ENCODE measurements at regions not wholly inside any gene's neighbourhood (a gene's known extent, or its start where the extent isn't known, plus 50 kb on each side); places are given as distances from the start of the nearest gene placed in this dataset.

DNA sequence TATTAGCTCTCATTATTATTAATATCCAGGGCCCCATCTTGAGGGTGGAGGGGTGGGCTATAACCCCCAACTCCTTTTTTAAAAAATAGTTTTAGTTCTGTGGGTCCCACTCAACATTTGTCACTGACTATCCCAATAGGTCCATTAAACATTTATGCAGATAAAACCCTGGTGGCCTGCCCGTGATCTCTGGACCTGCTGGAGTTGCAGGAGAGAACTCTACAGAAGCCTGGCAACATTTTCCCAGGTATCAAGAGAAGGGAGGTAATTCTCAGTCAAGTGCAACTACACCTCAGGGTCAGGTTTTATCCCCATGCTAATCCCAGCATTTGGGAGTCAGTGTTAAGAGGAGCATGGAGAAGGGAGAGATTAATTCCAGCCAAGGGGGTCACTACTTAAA lies 264.4 kb upstream of the PROK2 start:
- no peak for DNase-seq
- H3K36me3 ChIP-seq (replicated peaks; ENCODE audit: control insufficient read depth, insufficient read depth, low read length) = no peaks in the 10 kb centered on the region
- no peak overlapping the region for H3K4me3 ChIP-seq (ENCODE audit: insufficient read depth, low read depth, low read length)
- H3K27me3 ChIP-seq (ENCODE audit: control insufficient read depth, insufficient read depth, low read length) = no peaks in the 10 kb centered on the region; the same call in 1 of the 2 replicates

DNA sequence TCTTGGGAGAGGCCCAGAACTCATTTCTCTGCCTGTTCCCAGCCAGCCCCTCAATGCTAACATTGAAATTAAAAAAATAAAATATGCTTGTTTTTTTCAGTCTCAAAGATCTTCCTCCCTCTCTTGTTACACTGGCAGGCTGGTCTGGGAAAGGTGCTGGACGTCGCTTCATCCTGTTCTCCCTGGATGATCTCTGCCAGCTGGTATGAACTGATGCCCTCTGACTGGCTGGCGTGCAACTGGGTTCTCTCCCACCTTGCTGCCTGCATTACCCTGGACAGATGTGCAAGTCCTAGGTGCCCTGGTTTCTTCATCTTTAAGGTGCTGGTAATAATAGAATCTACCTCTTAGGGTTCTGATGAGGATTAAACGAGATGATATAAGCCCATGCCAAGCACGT lies 263.9 kb upstream of the PROK2 start:
- DNase-seq = no peak
- Histone ChIP-seq H3K36me3 (replicated peaks; ENCODE audit: control insufficient read depth, insufficient read depth, low read length) (no peaks in the 10 kb centered on the region), H3K27me3 (ENCODE audit: control insufficient read depth, insufficient read depth, low read length) (no peaks in the 10 kb centered on the region; the same call in 1 of the 2 replicates), H3K4me3 (ENCODE audit: insufficient read depth, low read depth, low read length) (no peak overlapping the region)

- no peaks in the 10 kb centered on the region; the same call in 1 of the 2 replicates for H3K27me3 ChIP-seq (ENCODE audit: control insufficient read depth, insufficient read depth, low read length)
- no peak overlapping the region for H3K4me3 ChIP-seq (ENCODE audit: insufficient read depth, low read depth, low read length)
- H3K36me3 ChIP-seq (replicated peaks; ENCODE audit: control insufficient read depth, insufficient read depth, low read length) = no peaks in the 10 kb centered on the region
- no peak for DNase-seq
Measured at GRCh38 chr3:72047221-72047871, 262.4 kb upstream of the PROK2 start.

GRCh38 chr3:72044231-72044855 lies 259.4 kb upstream of the PROK2 start:
- H3K27me3 ChIP-seq (ENCODE audit: control insufficient read depth, insufficient read depth, low read length) = no peaks in the 10 kb centered on the region
- no peak overlapping the region for H3K4me3 ChIP-seq (ENCODE audit: insufficient read depth, low read depth, low read length)
- DNase-seq = no peak
- no peaks in the 10 kb centered on the region for H3K36me3 ChIP-seq (replicated peaks; ENCODE audit: control insufficient read depth, insufficient read depth, low read length)

DNA sequence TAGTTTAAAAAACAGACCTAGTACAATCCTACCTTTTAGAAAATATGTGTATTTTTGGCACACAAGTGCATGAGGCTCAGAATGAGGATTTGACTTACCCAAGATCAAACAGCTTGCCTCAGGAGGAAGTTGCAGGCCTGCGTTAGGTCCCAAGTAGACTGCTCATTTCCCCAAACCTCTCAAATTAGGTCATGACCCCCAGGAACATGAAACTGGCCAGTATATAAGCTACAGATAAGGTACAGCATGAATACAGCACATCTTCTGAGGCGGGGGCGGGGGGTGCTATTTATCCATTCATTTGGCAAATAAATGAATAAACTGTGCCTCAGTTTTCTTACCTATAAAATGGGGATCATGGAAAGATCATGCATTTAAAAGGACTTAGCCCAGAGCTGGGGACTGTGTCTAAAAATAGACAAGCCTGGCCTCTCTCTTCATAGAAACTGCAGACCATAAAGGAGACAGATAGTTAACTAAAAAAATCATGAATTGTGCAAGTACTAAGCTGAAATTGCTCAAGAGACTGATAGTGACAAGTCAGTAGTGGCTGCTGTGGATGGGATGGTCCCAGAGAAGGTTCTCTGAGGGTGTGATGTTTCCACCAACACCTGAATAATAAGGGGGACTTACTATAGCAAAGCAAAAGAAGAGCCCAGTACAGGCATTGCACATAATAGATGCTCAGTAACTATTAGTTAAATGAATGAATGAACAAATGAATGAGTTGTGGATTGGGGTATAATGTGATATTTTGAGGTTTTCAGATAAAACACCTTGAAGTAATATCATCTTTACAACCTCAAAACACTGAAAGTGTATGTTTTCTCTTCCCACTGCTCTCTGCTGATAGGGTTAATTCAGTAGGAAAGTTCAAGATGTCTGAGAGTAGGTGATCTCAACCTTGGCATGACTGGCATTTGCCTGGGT lies 258.5 kb upstream of the PROK2 start:
- no peak for DNase-seq
- Histone ChIP-seq H3K27me3 (ENCODE audit: control insufficient read depth, insufficient read depth, low read length) (no peaks in the 10 kb centered on the region), H3K4me3 (ENCODE audit: insufficient read depth, low read depth, low read length) (no peak overlapping the region), H3K36me3 (replicated peaks; ENCODE audit: control insufficient read depth, insufficient read depth, low read length) (no peaks in the 10 kb centered on the region)

DNA sequence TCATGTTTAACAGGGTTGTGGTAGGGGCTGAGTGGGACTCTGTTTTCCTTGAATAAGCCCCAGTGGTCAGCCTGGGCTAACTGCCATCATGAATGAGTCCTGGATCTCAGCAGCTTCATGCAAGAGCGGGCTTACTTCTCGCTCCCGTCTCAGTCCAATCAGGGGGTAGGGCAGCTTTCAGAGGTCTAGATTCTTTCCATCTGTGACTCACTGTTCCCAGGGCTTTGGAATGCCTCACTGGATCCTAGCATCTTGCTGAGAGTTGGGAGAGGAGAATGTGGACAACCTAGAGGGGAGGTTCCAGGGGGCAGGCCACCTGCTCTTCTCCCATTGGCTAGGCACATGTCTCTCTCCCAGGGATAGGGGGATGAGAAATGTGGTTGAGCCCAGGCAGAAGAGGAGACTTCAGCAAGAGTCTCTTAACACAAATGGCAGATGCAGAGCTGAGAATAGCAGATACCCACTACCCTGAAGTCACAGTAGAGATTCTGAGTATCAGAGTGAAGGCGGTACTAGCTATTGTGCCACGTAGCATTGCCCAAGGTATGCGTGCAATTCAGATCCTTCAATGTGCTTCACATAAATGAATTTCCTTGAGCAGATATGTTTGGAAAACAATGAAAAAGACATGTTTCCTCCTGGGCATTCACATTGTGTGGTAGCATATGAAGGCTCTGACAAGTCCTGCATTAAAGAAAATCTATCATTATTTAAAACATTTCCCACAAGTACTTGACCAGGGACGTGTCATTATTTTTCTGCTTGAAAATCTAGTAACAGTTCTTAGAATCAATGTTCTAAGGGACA lies 257.7 kb upstream of the PROK2 start:
- no peak overlapping the region for H3K4me3 ChIP-seq (ENCODE audit: insufficient read depth, low read depth, low read length)
- no peaks in the 10 kb centered on the region for H3K27me3 ChIP-seq (ENCODE audit: control insufficient read depth, insufficient read depth, low read length)
- no peaks in the 10 kb centered on the region for H3K36me3 ChIP-seq (replicated peaks; ENCODE audit: control insufficient read depth, insufficient read depth, low read length)
- DNase-seq = no peak

DNA sequence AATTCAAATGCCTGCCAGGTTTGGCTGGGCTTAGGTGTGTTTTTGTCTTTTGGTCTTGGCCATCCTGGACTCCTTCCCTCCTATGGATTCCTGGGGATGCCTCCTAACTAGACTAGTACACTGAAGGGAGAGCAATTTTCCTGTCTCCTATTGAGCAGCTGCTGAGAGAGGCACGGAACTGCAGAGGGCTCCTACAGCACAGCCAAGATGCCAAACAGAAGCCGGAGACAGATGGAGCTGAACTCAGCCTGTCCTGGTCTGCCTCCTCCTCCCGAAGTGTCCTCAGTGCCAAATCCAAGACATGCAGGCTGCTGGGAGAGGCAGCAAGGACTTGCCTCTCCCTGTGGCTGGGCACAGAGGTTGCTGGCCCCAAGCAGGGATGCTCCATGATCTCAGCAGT lies 256.6 kb upstream of the PROK2 start:
- DNase-seq = no peak

DNA sequence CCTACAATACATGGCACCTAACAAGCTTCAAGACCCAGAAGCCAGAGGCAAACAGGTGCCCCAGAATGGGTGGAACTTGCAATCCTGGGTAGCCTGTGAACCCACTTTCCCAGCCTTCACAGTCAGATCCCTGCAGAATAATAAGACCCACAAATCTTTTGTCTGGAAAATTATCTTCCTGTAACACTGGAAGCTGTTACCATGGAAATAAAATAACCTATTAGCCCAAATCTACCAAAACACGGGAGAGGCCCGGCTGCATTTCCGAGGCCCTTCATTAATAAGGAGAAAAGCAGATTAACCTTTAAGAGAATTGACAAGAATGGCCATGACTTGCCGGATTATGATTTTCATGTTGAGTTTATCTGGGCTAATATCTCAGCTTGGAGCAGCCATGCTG lies 256.1 kb upstream of the PROK2 start:
- no peaks in the 10 kb centered on the region for H3K36me3 ChIP-seq (replicated peaks; ENCODE audit: control insufficient read depth, insufficient read depth, low read length)
- H3K27me3 ChIP-seq (ENCODE audit: control insufficient read depth, insufficient read depth, low read length) = no peaks in the 10 kb centered on the region
- DNase-seq = no peak
- H3K4me3 ChIP-seq (ENCODE audit: insufficient read depth, low read depth, low read length) = no peak overlapping the region

More for the DNA sequence above, 256.6 kb upstream of the PROK2 start:
- no peak overlapping the region for H3K4me3 ChIP-seq (ENCODE audit: insufficient read depth, low read depth, low read length)
- no peaks in the 10 kb centered on the region for H3K27me3 ChIP-seq (ENCODE audit: control insufficient read depth, insufficient read depth, low read length)
- no peaks in the 10 kb centered on the region for H3K36me3 ChIP-seq (replicated peaks; ENCODE audit: control insufficient read depth, insufficient read depth, low read length)

GRCh38 chr3:72039677-72040076 lies 254.7 kb upstream of the PROK2 start:
- no peak for DNase-seq
- Histone ChIP-seq H3K36me3 (replicated peaks; ENCODE audit: control insufficient read depth, insufficient read depth, low read length) (no peaks in the 10 kb centered on the region), H3K27me3 (ENCODE audit: control insufficient read depth, insufficient read depth, low read length) (no peaks in the 10 kb centered on the region), H3K4me3 (ENCODE audit: insufficient read depth, low read depth, low read length) (no peak overlapping the region)

DNA sequence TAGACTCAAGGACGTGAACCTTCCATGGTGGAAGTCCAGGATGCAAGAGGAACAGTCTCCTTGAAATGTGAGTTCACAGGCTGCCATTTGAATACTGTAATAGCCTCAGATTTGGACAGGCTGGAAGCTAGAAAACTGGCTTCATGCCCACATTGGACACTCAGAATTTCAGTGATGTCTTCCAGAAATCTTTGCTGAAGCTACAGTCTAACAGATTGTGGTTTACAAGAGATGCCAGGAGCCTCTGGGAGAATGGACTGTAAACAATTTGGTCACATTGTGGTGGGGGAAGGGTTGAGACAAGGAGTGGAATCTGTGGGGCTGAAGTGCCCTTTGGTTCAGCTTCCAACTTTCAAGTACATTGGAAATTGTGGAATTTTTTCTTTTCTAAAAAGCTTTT lies 252.0 kb upstream of the PROK2 start:
- Histone ChIP-seq H3K4me3 (ENCODE audit: insufficient read depth, low read depth, low read length) (no peak overlapping the region), H3K36me3 (replicated peaks; ENCODE audit: control insufficient read depth, insufficient read depth, low read length) (no peaks in the 10 kb centered on the region), H3K27me3 (ENCODE audit: control insufficient read depth, insufficient read depth, low read length) (no peaks in the 10 kb centered on the region)
- no peak for DNase-seq

DNA sequence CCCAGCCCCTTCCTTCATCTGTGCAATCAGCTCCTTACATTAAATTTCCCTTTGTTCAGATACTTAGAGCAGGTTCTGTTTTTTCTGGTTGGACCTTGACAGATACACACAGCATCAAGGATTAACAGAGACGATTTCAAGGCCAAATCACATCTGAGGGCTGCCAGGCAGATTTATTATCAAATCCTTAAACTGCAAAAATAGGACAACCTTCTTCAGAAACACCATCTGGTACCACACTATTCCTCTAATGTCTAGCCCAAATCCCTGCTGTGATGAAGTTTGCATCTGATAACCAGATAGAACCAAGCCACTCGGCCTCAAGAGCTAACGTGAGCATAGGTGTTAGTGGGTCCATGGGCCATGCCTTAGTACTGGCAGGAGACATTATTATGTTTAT lies 250.7 kb upstream of the PROK2 start:
- no peak overlapping the region for H3K4me3 ChIP-seq (ENCODE audit: insufficient read depth, low read depth, low read length)
- no peaks in the 10 kb centered on the region for H3K36me3 ChIP-seq (replicated peaks; ENCODE audit: control insufficient read depth, insufficient read depth, low read length)
- no peaks in the 10 kb centered on the region for H3K27me3 ChIP-seq (ENCODE audit: control insufficient read depth, insufficient read depth, low read length)
- no peak for DNase-seq

DNA sequence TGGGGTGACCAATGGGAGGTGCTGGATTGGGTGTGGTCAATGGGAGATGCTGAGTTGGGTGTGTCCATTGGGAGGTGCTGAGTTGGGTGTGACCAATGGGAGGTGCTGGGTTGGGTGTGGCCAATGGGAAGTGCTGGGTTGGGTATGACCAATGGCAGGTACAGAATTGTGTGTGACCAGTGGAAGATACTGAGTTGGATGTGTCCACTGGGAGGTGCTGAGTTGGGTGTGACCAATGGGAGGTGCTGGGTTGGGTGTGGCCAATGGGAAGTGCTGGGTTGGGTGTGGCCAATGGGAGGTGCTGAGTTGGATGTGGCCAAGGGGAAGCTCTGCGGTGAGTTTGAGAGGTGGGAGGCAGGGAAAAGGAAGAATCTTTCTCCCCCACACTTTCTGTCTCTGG lies 250.0 kb upstream of the PROK2 start:
- no peak for DNase-seq
- Histone ChIP-seq H3K4me3 (ENCODE audit: insufficient read depth, low read depth, low read length) (no peak overlapping the region), H3K27me3 (ENCODE audit: control insufficient read depth, insufficient read depth, low read length) (no peaks in the 10 kb centered on the region), H3K36me3 (replicated peaks; ENCODE audit: control insufficient read depth, insufficient read depth, low read length) (no peaks in the 10 kb centered on the region)

- no peaks in the 10 kb centered on the region for H3K27me3 ChIP-seq (ENCODE audit: control insufficient read depth, insufficient read depth, low read length)
- DNase-seq = no peak
- no peak overlapping the region for H3K4me3 ChIP-seq (ENCODE audit: insufficient read depth, low read depth, low read length)
- H3K36me3 ChIP-seq (replicated peaks; ENCODE audit: control insufficient read depth, insufficient read depth, low read length) = no peaks in the 10 kb centered on the region
Measured at GRCh38 chr3:72033666-72034428, 248.9 kb upstream of the PROK2 start.

All from H7 (cell line).